Uterus (tissue), 2 donors: ENCODE measurements at regions not wholly inside any gene's neighbourhood (a gene's known extent, or its start where the extent isn't known, plus 50 kb on each side); places are given as distances from the start of the nearest gene placed in this dataset.

ENCODE experiments used
- POLR2A ChIP-seq, 2 donors: fragments of 450-650 bp; IDR thresholded peaks; one replicate each; pipeline ENCODE4 v1.6.1; 2016; ENCODE audit warnings: antibody characterized with exemption in 2 of 2, mild to moderate bottlenecking in 1 of 2, moderate library complexity in 1 of 2
- TF ChIP-seq, protein P1 (sequence below), 4 experiments: fragments of 200-600 bp in 2 of 4; fragments of 450-650 bp in 2 of 4; sonication (generic) in 2 of 4; IDR thresholded peaks; one replicate each; pipeline ENCODE4 v1.5.1; 2016 to 2019; ENCODE audit warnings: antibody characterized with exemption in 4 of 4, mild to moderate bottlenecking in 2 of 4, moderate library complexity in 1 of 4

DNA sequence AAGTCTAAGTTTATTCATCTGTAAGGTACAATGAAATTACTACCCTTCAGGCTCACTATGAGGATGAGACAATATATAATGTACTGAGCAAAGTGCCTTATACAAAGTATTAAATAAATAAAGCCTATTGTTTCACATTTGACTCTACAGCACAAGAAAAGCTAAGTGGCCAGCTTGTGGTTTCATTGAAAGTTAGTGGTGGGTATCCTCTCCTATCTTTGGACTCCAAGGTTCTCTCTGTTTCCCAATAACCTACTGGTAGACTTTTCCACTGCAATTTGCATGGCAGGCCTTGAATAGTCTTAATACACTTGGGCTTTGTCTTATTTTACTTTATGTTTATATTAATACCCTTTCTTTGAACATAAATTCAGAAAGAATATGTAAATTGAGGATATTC lies 262.7 kb downstream of the DEPDC1B start:
- TF ChIP-seq, protein P1, sequence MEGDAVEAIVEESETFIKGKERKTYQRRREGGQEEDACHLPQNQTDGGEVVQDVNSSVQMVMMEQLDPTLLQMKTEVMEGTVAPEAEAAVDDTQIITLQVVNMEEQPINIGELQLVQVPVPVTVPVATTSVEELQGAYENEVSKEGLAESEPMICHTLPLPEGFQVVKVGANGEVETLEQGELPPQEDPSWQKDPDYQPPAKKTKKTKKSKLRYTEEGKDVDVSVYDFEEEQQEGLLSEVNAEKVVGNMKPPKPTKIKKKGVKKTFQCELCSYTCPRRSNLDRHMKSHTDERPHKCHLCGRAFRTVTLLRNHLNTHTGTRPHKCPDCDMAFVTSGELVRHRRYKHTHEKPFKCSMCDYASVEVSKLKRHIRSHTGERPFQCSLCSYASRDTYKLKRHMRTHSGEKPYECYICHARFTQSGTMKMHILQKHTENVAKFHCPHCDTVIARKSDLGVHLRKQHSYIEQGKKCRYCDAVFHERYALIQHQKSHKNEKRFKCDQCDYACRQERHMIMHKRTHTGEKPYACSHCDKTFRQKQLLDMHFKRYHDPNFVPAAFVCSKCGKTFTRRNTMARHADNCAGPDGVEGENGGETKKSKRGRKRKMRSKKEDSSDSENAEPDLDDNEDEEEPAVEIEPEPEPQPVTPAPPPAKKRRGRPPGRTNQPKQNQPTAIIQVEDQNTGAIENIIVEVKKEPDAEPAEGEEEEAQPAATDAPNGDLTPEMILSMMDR (IDR thresholded peaks at IDR 0.05): no peak
- TF ChIP-seq POLR2A (IDR thresholded peaks at IDR 0.05): no peak
